Fibroblast of skin of left biceps (primary cell): ENCODE measurements at regions not wholly inside any gene's neighbourhood (a gene's known extent, or its start where the extent isn't known, plus 50 kb on each side); places are given as distances from the start of the nearest gene placed in this dataset.

Source experiments
- DNase-seq, 2 experiments: peaks; one replicate each; pipeline ENCODE4 v3.0.0-alpha.2; 2013; ENCODE audit warnings: low read depth in 2 of 2

DNA sequence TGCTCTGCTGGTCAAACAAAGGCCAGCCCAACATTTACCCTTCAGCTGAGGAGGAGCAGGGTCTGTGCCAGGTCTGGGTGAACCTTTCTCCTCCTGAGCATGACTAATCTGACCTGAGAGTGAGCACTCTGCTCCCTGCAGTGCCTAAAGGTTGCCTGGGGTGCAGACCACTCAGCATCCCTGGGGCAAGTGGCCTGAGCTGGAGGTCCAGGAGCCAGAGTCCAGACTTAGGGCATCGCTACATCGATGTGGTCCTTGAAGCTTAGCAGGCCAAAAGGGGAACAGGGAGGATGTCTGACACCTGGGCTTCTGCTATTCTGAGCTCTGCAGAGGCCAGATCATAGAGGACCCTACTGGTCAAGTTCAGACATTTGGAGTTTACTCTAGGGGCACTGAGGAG lies 119.1 kb downstream of the FAM43A start:
- DNase-seq = no peak

DNA sequence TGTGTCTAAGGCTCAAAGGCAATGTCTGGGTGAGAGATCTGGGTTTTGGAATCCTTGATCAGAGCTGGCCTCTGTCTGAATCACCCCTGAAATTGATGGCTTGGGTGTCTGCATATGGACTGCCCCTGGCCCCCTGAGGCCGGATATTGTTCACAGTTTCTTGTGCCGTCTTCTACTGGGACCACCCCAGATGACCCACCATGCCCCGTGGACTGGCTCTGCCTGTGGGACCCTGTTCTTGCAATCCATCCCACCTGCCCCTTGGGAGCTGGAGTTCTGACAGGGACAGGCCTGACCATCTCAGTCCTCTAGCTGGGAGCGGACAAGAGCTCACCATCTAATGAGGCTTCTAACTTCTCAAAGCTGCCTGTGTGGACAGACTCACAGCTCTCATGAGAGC lies 119.9 kb downstream of the FAM43A start:
- no peak for DNase-seq

DNA sequence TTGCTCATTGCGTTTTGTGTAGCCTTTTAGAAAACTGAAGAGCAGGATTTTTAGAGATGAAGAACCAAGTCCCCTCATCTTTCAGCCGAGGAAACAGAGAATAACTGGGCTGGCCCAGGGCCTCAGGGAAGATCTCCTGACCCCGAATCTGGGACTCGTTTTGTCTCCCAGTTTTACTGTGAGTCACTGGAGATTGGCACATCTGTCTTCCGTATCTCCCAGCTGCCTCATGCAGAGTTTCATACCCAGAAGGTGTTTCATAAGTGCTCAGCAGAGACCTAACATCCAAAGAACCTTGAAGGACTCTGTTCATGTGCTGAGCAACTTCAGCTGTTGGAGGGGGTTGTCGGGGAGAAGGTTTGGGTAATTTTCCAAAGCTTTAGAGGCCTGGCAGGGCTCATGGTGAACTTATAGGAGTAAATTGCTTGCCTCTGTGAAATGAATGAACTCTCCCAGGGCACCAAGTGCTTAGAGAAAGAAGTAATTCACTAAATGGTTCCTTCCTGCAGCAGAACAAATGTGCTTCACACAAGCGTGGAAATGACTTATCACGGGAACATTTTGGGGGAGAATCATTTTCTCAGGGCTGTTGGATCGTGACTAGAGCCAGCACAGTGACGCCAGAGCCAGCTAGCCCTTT lies 121.4 kb downstream of the FAM43A start:
- DNase-seq = no peak

DNA sequence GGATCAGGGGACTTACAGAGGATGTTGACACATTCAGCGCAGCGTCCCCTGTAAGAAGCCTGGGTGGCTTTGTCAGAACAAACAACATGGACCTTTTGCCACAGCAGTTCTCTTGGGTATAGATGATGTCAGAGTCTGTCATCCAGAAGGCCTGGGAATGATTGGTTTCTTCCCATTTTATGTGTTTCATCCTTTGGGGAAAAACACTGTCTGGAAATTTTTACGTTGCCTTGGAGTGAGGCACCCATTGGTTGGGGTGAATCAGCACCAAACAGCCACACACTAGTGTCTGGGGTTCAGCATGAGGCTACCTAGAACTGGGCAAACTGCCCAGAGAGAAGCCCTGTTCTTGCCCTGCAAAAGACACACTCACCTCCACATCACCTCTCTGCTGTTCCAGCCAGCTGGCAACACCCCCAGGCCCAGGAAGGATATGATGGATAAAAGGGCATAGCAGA lies 123.0 kb downstream of the FAM43A start:
- no peak for DNase-seq

DNA sequence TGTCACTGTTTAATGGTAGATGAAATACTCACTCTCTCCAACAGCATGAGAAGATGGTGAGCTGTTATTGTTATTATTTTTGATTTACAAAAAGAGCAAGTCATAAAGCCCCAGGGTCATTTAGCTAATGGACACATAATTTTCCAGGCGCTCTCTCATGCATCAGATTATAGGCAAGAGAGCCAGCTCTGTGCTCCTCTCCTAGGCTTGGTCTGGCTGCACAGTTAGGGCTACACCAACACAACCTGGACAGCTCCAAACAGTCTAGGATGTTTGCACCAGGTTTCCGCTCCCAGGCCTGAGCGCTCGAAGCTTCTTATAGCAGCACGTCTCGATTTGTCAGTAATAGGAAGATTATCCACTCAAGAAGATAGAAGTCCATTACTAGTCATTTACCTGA lies 123.7 kb downstream of the FAM43A start:
- no peak for DNase-seq

DNA sequence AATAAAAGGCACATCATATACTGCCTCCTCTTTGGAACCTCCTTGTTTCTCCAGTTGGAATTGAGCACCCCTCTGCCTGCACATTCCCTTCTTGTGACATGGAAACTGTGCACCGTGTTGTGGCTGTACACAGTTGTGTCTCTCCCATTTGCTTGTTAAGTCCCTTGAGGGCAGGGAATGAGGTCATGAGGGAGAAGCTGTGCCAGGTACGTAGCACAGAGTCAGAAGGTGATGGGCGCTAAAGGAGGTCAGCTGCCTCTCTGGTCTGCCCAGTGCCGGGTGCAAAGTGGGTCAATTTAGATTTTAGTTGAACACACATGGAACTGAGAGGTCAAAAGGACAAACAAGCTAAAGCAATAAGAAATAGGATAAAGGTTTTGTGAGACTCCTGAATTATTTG lies 124.4 kb downstream of the FAM43A start:
- DNase-seq = no peak

DNA sequence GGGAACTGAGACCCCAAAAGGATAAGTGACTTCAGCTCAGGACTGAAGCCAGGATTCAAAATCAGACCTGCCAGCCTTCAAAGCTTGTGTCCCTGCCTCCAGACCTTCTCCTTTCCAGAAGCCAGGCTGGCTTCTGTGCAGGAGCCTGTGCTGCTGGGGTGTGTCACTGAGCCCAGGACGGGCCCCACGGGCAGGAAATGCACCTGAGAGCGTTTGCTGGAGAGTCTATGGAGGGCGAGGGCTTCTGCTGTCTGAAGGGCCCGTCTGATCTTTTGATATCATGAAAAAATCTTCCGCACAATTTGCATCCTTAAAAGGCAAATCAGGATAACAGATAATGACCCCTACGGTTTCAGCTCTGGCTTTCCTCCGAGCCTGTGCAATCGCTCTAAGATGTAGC lies 125.4 kb downstream of the FAM43A start:
- no peak for DNase-seq

DNA sequence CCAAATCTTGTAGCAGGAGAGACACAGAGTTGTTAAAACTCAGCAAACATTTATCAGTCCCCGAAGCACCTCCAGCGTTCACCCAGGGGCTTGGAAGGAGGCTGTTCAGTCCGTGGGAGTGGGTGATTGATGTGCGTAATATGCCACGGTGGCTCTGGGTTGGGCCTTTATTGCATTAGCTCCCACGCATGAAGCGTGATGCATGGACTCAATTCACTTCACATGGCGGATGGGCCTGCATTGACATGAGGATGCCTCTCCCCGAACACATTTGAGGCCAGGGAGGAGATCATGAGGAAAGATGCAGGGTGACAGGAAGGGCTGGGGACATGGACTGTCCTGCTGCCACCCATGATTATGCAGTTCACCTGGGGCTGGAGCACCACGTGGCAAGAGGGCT lies 126.5 kb downstream of the FAM43A start:
- DNase-seq = no peak

DNA sequence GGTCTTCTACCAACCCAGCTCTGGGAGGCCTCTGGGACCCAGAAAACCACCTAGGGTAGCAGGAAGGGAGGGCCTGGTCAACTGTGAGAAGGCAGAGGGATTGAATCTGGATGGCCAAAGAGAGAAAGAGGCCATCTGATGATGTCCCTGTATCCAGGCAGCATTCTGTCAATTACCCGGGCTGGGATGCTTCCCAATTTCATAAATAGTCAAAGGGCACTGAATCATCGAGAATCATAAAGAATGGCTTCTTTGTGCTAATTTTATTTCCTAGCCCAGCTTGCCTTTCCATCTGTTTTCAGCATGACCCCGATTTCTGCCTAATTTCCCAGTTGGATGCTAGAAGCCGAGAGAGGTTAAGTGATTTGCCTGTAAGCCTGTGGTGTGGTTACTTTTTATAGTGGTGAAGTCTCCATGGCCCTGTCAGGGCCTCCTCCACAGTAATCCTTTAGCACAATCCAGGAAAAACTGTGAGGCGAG lies 129.2 kb downstream of the FAM43A start:
- no peak for DNase-seq

DNA sequence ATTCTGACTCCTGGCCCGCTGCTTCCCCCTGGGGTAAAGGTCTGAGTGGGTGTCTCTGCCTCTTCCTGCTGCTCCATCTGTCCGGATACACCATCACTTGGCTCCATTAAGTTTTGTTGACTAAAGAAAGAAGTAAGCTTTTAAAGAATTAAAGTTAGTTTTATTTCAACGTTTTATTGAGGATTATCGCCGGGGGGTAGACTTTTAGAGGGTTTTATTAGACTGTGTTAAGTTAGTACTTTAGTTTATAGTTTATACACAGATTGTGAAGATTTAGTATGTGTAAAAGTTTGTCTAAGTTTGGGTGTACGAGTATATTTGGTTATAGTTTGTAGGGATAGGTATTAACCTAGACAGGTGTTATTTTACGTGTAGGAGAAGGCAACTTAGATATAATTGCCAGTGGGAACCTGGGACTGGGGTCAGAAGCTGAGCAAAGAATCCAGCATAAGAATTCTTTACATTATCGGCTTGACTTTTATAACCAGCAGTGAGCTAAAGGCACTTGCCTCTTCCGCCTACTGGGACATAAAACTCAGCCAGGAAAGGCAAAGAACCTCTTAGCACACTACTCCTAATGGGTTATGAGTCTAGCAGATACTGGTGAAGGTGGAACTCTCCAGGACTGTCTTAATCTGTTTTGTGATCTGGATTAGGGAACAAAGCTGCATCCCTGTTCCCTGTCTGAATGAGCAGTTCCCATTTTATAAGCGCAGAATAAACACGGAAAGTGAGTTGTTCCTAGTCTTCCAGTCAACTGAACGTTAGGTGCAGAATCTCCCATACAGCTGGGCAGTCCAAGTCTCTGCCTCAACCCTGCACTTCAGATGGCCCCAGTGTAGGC lies 131.3 kb downstream of the FAM43A start:
- DNase-seq = no peak

DNA sequence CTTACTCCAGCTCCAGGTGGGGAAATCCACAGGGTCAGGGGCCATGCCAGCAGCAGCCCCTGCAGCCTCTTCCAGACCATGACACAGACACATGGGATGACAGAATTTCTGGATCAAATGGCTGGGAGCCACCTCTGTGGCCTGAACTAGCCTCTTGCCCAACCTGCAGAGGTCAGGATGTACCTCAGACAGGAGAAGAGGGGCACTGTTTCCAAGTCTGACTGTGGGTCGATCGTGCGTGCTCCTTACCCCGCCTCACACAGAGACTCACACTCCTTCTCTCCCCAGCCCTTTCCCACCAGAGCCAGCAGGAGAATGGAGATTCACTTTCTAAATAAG lies 131.9 kb downstream of the FAM43A start:
- no peak for DNase-seq

DNA sequence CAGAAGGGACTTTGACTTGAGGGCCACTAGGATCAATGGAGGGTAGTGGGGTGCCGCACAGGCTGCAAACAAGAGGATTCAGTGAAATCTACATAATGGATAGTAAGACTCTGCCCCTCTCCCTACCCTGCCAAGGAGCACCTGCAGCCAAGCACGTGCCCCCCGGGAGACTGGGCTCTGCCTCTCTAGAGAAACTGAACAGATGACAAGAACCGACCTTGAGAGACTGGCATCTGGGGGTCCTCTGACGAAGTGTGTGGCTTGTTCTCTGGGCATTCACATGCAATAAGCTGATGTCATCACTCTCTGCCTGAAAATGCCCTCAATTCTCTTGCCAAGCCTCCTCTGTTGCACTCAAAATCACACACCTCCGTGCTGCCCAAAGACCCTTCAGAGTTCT lies 132.3 kb downstream of the FAM43A start:
- no peak for DNase-seq

DNA sequence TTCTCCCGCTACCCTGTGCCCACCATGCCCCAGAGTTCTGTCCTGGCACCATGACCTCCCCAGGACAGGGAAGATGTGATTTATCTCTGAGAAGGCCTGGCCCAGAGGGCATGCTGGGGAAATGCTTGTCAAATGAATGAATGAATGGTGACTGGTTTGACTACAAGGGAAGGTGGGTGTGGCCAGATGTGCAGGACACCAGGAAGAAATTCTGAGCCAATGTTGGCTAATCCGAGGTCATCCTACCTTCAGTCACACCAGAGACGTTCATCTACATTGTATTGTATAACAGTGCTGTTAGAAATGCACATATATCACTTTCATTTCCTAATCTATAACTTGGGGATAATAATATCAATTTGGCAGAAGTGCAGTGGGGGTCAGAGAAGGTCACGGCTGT lies 138.4 kb downstream of the FAM43A start:
- DNase-seq = no peak

DNA sequence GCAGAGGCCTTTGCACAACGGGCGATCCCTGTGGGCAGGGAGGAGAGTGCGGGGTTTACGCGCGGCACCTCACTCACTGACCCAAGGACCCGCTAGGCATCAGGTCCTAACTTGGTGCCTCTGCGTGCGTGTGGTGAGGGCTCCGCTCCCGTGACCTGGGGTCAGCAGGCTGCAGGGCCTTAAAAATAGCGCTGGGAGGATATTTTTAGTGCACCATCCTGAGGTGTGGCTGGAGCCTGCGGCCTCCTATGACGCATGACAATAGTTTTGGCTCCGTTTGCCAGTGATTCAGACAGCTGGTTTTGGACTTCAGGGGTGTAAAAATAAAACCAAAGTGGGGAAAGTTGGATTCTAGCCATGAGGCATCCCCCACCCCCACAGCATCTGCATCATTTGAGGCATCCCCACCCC lies 139.0 kb downstream of the FAM43A start:
- peak; percentile 51 for DNase-seq

DNA sequence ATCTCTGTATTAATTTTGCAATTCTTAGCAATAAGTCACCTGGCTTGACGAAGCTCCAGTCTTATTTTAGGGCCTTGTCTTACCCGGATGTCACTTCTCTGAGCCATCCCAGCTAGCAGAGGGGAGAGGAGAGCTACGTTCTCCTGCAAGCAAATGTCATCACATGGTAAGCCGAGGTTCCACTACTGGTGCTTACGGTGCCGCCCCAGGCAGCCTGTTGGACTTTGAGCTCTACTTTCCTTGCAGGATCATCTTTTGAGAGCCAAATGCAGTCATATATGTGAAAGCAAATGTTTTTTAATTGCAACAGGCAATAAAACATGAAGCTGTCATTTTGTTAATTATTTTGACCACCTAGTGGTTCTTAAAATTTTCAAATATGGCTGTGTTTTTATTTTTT lies 140.9 kb downstream of the FAM43A start:
- DNase-seq = no peak

DNA sequence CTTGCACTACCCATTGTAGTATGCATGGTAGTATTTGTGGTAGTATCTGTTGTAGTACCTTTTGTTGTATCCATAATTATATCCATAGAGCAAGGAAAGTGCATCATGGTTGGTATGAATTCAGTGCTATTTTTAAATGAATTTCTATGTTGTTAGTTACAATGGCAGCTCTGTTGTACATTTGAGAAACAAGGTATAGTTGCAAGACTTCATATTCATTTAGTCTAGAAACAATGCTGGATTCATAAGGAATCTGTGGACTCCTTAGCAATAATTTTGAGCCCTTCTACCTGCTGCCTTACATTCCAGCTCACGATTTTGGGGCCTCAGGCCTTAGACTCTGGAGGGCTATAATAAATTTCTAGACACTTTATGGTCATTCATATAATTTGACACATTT lies 141.8 kb downstream of the FAM43A start:
- no peak for DNase-seq

DNA sequence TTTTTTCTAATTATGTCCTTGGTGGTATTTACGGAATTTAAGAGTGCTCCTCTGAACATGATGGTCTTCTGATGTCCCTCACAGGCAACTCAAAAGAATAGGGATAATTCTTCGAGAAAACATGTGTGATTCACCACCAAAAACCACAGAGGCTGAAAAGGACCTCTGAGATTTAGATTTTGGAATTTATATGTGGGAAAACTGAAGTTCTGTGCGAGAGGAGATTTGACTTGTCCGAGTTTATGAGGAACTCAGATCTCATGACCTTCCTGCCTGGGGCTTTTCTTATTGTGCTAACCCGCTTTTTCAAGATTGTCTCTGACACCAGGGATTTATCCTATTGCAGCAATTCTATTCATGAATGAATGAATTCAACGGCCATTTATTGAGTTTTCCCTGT lies 142.4 kb downstream of the FAM43A start:
- no peak for DNase-seq

DNA sequence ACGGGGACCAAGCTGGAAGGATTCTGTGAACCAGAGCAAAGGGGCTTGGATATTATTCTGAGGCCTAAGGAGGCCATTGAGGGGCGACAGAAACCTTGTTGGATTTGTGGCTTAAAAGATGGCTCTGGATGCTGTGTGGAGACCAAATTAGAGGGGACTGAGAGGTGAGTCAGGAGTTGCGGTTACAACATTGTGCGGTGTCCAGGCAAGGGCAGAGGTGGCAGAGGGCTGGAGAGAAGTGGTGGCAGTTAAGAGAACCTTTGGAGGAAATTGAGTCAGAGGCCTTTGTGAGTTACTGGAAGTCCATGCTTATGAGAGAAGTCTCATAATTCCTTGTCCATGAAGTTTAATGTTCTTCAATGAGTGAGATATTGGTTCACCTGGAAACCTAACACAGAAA lies 143.2 kb downstream of the FAM43A start:
- no peak for DNase-seq

DNA sequence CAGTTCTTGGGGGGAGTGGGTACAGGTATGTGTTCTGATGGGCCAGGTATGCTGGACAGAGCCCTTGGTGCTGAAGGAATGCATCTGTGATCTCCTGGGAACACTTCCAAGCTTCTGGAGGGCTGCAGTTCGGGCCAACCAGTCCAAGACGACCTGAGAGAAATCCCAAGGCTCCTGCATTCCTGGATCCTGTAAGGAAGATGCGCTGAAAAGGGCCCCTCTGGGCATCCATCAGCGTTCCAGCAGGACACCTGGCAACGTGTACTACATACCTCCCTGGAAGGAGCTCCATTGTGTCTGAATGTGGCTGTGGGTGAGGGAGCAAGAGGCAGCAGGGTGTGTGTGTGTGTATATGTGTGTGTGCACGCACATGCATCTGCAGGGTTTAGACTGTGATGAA lies 144.7 kb downstream of the FAM43A start:
- no peak for DNase-seq

DNA sequence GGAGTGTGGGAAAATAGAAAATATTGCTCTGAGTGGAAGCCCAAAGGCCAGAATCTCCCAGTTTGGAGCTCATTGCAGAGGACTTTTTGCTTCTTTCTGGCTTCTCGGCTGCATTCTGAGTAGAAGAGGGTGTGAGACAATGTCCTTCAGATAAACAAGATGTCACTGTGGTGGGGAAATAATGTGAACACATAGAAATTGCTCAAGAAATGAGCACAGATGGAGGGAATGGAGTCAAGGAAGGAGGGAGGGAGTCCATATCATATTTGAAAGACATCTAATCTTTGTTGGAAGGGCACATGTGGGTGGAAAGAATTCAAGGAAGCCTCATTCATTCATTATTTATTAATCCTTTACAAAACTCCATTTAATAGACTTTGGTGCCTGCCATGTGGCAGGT lies 145.3 kb downstream of the FAM43A start:
- no peak for DNase-seq

DNA sequence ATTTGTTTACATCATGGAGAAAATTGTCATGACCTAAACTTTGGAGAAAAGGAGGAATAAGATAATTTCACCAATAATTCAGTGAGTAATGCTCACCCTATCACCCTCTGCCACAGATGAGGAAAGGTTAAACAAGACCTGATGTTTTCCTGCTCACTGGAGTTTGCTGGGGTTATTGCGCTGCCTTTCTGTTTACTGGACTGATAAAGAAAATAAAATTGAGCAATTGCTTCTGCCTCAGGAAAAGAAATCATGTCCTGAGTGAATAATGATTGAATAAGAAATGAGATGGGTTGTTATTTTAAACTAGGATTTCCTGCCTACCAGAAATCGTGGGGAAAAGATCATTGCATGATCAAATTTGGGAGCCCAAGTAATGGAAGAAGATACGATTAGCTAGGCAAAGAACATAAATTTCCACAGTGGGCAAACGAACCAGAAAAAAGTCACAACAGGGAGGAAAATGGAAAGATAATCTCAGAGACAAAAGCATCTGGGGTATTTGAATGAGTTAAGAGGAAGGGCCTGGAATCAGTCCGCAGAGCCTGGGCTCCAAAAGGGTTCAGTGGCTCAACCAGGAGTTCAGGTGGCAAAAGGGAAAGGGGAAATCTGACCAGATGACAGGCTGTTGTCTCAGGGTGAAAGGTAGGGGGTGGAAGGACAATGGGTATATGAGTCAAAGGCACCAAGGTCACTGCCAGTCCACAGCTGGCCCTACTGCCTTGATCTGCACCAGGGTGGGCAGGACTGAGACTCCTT lies 146.8 kb downstream of the FAM43A start:
- DNase-seq = no peak

DNA sequence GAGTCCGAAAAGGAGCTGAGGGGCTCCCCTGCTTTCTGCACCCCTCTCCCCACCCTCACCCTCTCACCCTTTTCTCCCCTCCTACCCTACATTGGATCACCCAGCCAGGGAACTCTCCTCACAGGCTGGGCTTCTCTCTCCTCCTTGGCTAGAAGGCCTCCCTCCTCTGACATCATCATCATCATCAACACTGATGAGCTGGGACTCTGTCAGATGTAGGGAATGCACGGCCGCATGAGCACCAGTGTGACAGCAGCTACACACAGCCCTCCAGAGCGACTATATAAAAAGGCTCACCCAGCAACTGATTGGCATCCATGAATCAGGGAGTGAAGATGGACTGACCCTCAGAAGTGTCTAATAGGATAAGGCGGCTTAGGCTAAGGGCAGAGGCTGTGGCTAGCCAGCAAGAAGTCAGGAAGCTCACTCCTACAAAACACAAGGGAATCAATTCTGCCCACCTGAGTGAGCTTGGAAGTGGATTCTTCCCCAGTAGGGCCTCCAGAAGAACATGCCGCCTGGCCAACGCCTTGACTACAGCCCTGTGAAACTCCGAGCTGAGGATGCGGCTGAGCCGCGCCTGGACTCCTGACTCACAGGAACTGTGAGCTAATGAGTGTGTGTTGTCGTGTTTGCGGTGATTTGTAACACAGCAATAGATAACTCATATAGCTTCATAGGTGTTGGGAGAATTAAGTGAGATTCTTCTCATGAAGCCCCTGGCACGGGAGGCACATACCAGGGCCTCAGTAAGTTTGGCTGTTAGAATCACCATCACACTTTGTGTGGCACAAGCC lies 147.6 kb downstream of the FAM43A start:
- DNase-seq = no peak
